HFFc6 (cell line): ENCODE measurements at regions not wholly inside any gene's neighbourhood (a gene's known extent, or its start where the extent isn't known, plus 50 kb on each side); places are given as distances from the start of the nearest gene placed in this dataset.

Experiments
- DNase-seq: peaks from one replicate; pipeline ENCODE4 v3.0.0-alpha.2; 2018
- H3K27ac Mint-ChIP-seq: 2 replicates; pipeline ENCODE4 v1.8.0; 2020; ENCODE audit warnings: mild to moderate bottlenecking, mixed read lengths
- H3K27me3 Mint-ChIP-seq: 2 replicates; pipeline ENCODE4 v1.8.0; 2021; ENCODE audit warnings: mild to moderate bottlenecking, moderate library complexity, mixed read lengths; ENCODE audit not compliant: insufficient read depth
- H3K36me3 Mint-ChIP-seq: 2 replicates; pipeline ENCODE4 v1.8.0; 2021; ENCODE audit warnings: low read depth, mixed read lengths
- H3K4me1 Mint-ChIP-seq: 2 replicates; pipeline ENCODE4 v1.8.0; 2020; ENCODE audit warnings: low read depth, mixed read lengths
- H3K4me3 Mint-ChIP-seq: 2 replicates; pipeline ENCODE4 v1.8.0; 2020; ENCODE audit warnings: mild to moderate bottlenecking, moderate library complexity, mixed read lengths
- H3K9me3 Mint-ChIP-seq: 2 replicates; pipeline ENCODE4 v1.8.0; 2020; ENCODE audit warnings: mild to moderate bottlenecking, mixed read lengths
- TF ChIP-seq, protein P1 (sequence below): fragments of 200-600 bp; sonication (generic); IDR thresholded peaks from 2 replicates; pipeline ENCODE4 v1.5.0; 2021; ENCODE audit warnings: antibody characterized with exemption, mild to moderate bottlenecking

DNA sequence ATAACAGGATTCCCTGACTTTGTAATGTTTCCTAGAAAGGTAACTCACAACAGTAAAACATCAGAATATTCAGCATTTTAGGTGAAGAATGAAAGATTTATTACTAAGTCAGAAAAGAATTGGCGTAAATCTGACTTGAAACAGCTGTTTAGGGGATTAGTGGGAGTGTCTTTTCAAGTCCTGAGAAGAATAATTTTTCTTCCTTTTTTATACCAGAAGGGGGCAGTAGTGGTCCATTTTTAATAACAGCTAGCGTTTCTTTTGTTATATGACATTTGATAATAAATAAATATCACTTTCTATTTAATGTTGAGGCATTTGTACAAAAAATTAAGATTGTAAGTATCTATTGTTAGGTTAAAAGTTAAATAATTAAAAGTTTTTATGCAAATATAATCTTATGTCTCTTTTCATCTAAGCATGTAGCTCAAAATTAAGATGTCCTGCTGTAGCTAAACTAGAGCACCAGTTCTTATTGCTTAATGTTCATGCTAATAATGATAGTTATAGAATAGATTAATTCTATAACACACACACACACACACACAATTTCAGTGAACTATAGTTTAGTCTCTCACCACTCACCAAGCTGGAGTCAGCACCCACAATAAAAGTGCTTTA lies 258.7 kb upstream of the ARRDC3 start:
- no peak overlapping the region for H3K4me3 Mint-ChIP-seq
- H3K9me3 Mint-ChIP-seq = no peaks in the 10 kb centered on the region
- peak; percentile 18 for DNase-seq
- H3K27me3 Mint-ChIP-seq = no peaks in the 10 kb centered on the region
- TF ChIP-seq, protein P1, sequence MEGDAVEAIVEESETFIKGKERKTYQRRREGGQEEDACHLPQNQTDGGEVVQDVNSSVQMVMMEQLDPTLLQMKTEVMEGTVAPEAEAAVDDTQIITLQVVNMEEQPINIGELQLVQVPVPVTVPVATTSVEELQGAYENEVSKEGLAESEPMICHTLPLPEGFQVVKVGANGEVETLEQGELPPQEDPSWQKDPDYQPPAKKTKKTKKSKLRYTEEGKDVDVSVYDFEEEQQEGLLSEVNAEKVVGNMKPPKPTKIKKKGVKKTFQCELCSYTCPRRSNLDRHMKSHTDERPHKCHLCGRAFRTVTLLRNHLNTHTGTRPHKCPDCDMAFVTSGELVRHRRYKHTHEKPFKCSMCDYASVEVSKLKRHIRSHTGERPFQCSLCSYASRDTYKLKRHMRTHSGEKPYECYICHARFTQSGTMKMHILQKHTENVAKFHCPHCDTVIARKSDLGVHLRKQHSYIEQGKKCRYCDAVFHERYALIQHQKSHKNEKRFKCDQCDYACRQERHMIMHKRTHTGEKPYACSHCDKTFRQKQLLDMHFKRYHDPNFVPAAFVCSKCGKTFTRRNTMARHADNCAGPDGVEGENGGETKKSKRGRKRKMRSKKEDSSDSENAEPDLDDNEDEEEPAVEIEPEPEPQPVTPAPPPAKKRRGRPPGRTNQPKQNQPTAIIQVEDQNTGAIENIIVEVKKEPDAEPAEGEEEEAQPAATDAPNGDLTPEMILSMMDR = peak; percentile 91
- no peak overlapping the region for H3K27ac Mint-ChIP-seq
- no peaks in the 10 kb centered on the region for H3K4me1 Mint-ChIP-seq
- no peaks in the 10 kb centered on the region for H3K36me3 Mint-ChIP-seq

DNA sequence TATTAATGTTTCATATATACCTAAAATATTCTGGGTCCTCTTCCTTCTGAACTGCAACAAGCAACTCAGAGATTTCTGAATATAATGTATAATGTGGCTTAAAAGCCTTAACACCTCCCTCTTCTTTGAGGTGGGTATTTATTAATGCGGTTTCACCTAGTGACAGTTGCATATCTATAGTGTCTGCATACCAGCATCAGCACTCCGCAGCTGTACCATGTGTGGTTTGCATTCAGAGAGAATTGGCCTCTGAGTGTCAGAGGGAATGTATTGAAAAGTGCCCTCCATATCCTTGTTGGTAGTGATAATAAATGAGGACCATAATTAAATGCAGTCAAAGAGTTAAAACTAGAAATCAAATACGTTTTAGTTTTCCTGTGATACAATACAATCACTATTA lies 256.6 kb upstream of the ARRDC3 start:
- H3K9me3 Mint-ChIP-seq = no peaks in the 10 kb centered on the region
- H3K27ac Mint-ChIP-seq = no peak overlapping the region
- TF ChIP-seq, protein P1 = no peak
- H3K27me3 Mint-ChIP-seq = no peaks in the 10 kb centered on the region
- no peaks in the 10 kb centered on the region for H3K36me3 Mint-ChIP-seq
- no peak for DNase-seq
- H3K4me3 Mint-ChIP-seq = no peak overlapping the region
- no peaks in the 10 kb centered on the region for H3K4me1 Mint-ChIP-seq

DNA sequence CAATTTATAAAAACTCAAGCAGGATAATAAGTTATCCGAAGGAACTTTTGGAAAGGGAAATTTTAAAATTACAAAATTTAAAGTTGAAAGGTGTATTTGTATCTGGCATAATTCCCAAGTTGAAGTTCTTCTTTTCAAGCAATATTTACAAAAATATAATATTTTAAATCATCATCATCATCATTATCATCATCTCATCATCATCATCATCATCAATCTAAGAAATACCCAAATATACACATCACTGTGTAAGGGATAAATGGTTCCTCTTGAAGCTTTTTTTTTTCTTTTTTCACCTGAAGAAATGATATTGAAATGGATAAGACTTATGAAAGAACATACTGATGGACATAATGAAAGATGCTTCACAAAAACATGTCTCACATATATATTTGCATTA lies 254.9 kb upstream of the ARRDC3 start:
- H3K36me3 Mint-ChIP-seq = no peaks in the 10 kb centered on the region
- H3K9me3 Mint-ChIP-seq = no peaks in the 10 kb centered on the region
- no peak for DNase-seq
- H3K27ac Mint-ChIP-seq = no peak overlapping the region
- H3K27me3 Mint-ChIP-seq = no peaks in the 10 kb centered on the region
- no peak overlapping the region for H3K4me3 Mint-ChIP-seq
- TF ChIP-seq, protein P1 = no peak
- no peaks in the 10 kb centered on the region for H3K4me1 Mint-ChIP-seq

DNA sequence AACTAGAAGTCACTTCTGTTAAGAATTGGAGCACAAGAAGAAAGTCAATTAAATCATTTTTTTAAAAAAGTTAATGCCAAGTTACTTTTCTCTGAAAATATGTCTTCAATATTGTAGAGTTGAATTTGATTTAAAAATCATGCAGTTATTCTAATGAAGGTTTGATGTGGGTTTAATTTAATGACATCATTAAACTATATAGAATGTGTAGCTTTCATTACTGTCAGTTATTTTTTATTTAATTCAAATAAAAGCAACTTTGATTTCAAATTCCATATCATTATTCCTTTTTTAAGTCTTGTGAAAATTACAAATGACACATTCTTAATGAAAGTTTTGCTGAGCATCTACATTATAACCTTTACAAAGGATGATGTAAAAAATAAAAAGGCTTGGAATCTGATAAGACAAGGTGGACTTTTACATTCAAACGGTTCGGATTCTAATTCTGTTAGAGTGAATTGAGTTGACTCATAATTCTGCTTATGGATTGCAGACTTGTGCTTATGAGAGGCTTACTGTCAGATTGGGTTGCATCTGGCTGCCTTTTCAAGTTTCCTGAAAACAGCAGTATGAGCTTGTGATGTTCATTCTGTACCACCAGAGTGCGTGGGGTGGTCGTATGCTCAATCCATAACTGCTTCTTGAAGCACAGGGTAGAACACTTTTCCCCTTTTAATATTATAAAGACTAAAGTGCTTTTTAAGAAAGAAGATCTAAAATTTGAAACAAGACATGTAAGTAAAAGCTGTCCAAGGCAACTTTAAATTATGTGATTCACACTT lies 253.0 kb upstream of the ARRDC3 start:
- no peak for DNase-seq
- H3K36me3 Mint-ChIP-seq = no peaks in the 10 kb centered on the region
- TF ChIP-seq, protein P1 = no peak
- no peaks in the 10 kb centered on the region for H3K27me3 Mint-ChIP-seq
- H3K9me3 Mint-ChIP-seq = no peaks in the 10 kb centered on the region
- no peak overlapping the region for H3K4me3 Mint-ChIP-seq
- H3K27ac Mint-ChIP-seq = no peak overlapping the region
- no peaks in the 10 kb centered on the region for H3K4me1 Mint-ChIP-seq

DNA sequence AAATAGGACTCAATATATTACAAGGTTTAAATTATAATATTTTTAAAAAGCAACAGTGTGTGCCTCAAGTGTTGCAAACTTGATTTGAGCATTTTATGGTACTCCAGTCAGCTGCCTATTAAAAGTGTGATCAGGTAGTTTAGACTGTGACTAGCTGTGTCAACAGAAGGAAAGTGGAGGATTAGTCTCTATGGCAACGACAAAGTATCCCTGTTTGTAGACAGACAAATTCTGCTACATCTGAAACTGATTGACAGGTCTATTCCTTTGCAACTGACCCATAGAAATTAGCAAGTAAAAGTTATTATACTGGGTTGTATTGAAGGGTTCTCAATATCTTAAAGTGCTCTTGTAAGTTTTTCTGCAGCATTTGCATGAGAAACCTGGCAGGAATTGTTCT lies 249.8 kb upstream of the ARRDC3 start:
- DNase-seq = no peak
- TF ChIP-seq, protein P1 = no peak
- Mint-ChIP-seq H3K36me3 (no peaks in the 10 kb centered on the region), H3K27me3 (no peaks in the 10 kb centered on the region), H3K27ac (no peak overlapping the region), H3K4me1 (no peaks in the 10 kb centered on the region), H3K4me3 (no peak overlapping the region), H3K9me3 (no peaks in the 10 kb centered on the region)
